ENCODE measurements at regions not wholly inside any gene's neighbourhood (a gene's known extent, or its start where the extent isn't known, plus 50 kb on each side); places are given as distances from the start of the nearest gene placed in this dataset.

- no peak for DNase-seq (ENCODE audit: low read depth)
- no peak for TF ChIP-seq CTCF (IDR thresholded peaks at IDR 0.05; ENCODE audit: insufficient read depth, low read depth, low read length, missing control alignments)
- H3K4me3 ChIP-seq (ENCODE audit: low read depth, low read length) = no peak overlapping the region
Observed at GRCh38 chr11:25755381-25755780, 576.5 kb upstream of the ANO3 start.

- DNase-seq (ENCODE audit: low read depth) = no peak
- H3K4me3 ChIP-seq (ENCODE audit: low read depth, low read length) = no peak overlapping the region
- TF ChIP-seq CTCF (IDR thresholded peaks at IDR 0.05; ENCODE audit: insufficient read depth, low read depth, low read length, missing control alignments) = no peak
Observed at GRCh38 chr11:25755918-25756584, 575.9 kb upstream of the ANO3 start.

GRCh38 chr11:25758145-25758661 is 573.7 kb upstream of the ANO3 start:
- no peak for DNase-seq (ENCODE audit: low read depth)
- no peak for TF ChIP-seq CTCF (IDR thresholded peaks at IDR 0.05; ENCODE audit: insufficient read depth, low read depth, low read length, missing control alignments)
- H3K4me3 ChIP-seq (ENCODE audit: low read depth, low read length) = no peak overlapping the region

- TF ChIP-seq CTCF (IDR thresholded peaks at IDR 0.05; ENCODE audit: insufficient read depth, low read depth, low read length, missing control alignments) = no peak
- no peak overlapping the region for H3K4me3 ChIP-seq (ENCODE audit: low read depth, low read length)
- no peak for DNase-seq (ENCODE audit: low read depth)
Observed at GRCh38 chr11:25766332-25767015, 565.5 kb upstream of the ANO3 start.

- TF ChIP-seq CTCF (IDR thresholded peaks at IDR 0.05; ENCODE audit: insufficient read depth, low read depth, low read length, missing control alignments) = no peak
- no peak overlapping the region for H3K4me3 ChIP-seq (ENCODE audit: low read depth, low read length)
- no peak for DNase-seq (ENCODE audit: low read depth)
Observed at GRCh38 chr11:25769287-25769686, 562.6 kb upstream of the ANO3 start.

- no peak for TF ChIP-seq CTCF (IDR thresholded peaks at IDR 0.05; ENCODE audit: insufficient read depth, low read depth, low read length, missing control alignments)
- H3K4me3 ChIP-seq (ENCODE audit: low read depth, low read length) = no peak overlapping the region
- no peak for DNase-seq (ENCODE audit: low read depth)
Observed at GRCh38 chr11:25771605-25772004, 560.3 kb upstream of the ANO3 start.

All from GM12865 (cell line).